ENCODE measurements at regions not wholly inside any gene's neighbourhood (a gene's known extent, or its start where the extent isn't known, plus 50 kb on each side); places are given as distances from the start of the nearest gene placed in this dataset.

DNA sequence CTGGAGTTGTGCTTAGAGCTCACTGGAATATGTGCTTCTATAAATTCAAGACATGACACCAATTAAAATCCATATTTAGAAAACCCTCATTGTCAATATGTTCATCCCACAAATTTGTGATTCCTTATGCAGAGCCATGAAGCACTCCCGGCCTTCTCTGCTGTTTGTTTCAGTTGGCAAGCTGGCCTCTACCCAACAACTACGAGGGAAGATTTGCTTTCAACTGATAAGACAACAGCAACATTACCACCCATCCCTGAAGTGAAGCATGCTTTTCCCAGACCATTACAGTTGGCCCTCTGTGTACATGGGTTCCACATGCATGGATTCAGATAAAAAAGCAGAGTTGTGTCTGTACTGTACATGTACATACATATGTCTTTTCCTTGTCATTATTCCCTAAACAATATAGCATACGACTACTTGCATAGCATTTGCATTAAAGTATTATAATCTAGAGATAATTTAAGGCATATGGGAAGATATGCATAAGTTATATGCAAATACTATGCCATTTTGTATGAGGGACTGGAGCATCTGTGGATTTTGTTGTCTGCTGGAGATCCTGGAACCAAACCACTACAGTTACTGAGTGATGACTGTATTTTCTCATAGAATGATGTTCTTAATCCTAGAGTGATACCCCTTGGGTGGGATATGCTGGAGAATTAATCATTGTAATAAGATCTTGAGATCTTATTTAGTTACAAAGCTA, 77.6 kb upstream of the MC2R start:
- TF ChIP-seq, protein P1, sequence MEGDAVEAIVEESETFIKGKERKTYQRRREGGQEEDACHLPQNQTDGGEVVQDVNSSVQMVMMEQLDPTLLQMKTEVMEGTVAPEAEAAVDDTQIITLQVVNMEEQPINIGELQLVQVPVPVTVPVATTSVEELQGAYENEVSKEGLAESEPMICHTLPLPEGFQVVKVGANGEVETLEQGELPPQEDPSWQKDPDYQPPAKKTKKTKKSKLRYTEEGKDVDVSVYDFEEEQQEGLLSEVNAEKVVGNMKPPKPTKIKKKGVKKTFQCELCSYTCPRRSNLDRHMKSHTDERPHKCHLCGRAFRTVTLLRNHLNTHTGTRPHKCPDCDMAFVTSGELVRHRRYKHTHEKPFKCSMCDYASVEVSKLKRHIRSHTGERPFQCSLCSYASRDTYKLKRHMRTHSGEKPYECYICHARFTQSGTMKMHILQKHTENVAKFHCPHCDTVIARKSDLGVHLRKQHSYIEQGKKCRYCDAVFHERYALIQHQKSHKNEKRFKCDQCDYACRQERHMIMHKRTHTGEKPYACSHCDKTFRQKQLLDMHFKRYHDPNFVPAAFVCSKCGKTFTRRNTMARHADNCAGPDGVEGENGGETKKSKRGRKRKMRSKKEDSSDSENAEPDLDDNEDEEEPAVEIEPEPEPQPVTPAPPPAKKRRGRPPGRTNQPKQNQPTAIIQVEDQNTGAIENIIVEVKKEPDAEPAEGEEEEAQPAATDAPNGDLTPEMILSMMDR (conservative IDR thresholded peaks at IDR 0.05; ENCODE audit: low read depth, low read length) = no peak
- TF ChIP-seq EZH2phosphoT487 (IDR thresholded peaks at IDR 0.05; ENCODE audit: borderline replicate concordance, low read length) = no peak
